Parathyroid adenoma (tissue), 2 donors: ENCODE measurements at regions not wholly inside any gene's neighbourhood (a gene's known extent, or its start where the extent isn't known, plus 50 kb on each side); places are given as distances from the start of the nearest gene placed in this dataset.
"Not testable (repeated sequence)": the region's sequence is repeated elsewhere in the genome, so short reads cannot be mapped to it uniquely, and the experiment has no call there.

Experiments
- H2AFZ ChIP-seq: fragments of 300-600 bp; sonication (generic); one replicate; pipeline ENCODE4 v1.7.0; 2017; ENCODE audit warnings: antibody characterized with exemption, mild to moderate bottlenecking
- H3K27ac ChIP-seq: fragments of 300-600 bp; sonication (generic); one replicate; pipeline ENCODE4 v1.7.0; 2017
- H3K27me3 ChIP-seq: fragments of 300-600 bp; sonication (generic); one replicate; pipeline ENCODE4 v1.7.0; 2017; ENCODE audit warnings: low read length; ENCODE audit not compliant: control insufficient read depth, insufficient read depth
- H3K36me3 ChIP-seq: fragments of 300-600 bp; sonication (generic); one replicate; pipeline ENCODE4 v1.7.0; 2017; ENCODE audit warnings: low read length; ENCODE audit not compliant: control insufficient read depth, insufficient read depth
- H3K4me1 ChIP-seq: fragments of 300-600 bp; sonication (generic); one replicate; pipeline ENCODE4 v1.7.0; 2017; ENCODE audit warnings: control low read depth
- H3K4me2 ChIP-seq: fragments of 300-600 bp; sonication (generic); one replicate; pipeline ENCODE4 v1.7.0; 2017; ENCODE audit warnings: low read length
- H3K4me3 ChIP-seq: fragments of 300-600 bp; sonication (generic); one replicate; pipeline ENCODE4 v1.7.0; 2017; ENCODE audit warnings: low read depth, low read length
- H3K79me2 ChIP-seq: fragments of 300-600 bp; sonication (generic); one replicate; pipeline ENCODE4 v1.7.0; 2017; ENCODE audit warnings: control low read depth
- H3K9ac ChIP-seq: fragments of 300-600 bp; sonication (generic); one replicate; pipeline ENCODE4 v1.7.0; 2017; ENCODE audit warnings: mild to moderate bottlenecking
- H3K9me3 ChIP-seq: fragments of 300-600 bp; sonication (generic); one replicate; pipeline ENCODE4 v1.7.0; 2017; ENCODE audit warnings: low read length; ENCODE audit not compliant: control insufficient read depth
- TF ChIP-seq, protein P1 (sequence below): fragments of 300-600 bp; sonication (generic); IDR thresholded peaks from one replicate; pipeline ENCODE4 v1.7.0; 2017; ENCODE audit warnings: antibody characterized with exemption, mild to moderate bottlenecking
- donor health status: primary hyperparathyroidism.

DNA sequence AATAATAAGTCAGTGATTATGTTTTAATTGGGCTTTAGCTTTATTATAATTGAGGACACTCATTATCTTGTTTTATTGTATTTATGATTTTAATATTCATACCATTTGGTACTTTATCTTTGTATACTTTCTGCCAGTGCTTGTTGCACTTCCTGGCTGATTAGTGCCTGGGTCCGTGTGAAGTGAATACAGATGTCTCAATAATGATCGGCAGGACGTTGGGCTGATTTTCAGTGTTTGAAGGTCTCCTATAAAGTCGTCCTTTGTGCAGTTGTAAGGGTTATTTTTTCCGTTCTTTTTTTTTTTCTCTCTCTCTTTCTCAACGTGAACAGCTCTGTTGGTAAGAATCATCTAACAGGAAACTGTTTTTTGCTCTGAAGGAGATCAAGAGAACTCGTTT, 450.0 kb upstream of the POU3F2 start:
- Histone ChIP-seq H3K4me3 (no peak overlapping the region), H3K4me2 (no peak overlapping the region), H3K27me3 (no peaks in the 10 kb centered on the region), H3K4me1 (no peaks in the 10 kb centered on the region), H3K36me3 (no peaks in the 10 kb centered on the region), H3K9ac (no peak overlapping the region), H3K79me2 (no peaks in the 10 kb centered on the region), H3K9me3 (no peaks in the 10 kb centered on the region), H3K27ac (no peak overlapping the region), H2AFZ (no peak overlapping the region)
- TF ChIP-seq, protein P1, sequence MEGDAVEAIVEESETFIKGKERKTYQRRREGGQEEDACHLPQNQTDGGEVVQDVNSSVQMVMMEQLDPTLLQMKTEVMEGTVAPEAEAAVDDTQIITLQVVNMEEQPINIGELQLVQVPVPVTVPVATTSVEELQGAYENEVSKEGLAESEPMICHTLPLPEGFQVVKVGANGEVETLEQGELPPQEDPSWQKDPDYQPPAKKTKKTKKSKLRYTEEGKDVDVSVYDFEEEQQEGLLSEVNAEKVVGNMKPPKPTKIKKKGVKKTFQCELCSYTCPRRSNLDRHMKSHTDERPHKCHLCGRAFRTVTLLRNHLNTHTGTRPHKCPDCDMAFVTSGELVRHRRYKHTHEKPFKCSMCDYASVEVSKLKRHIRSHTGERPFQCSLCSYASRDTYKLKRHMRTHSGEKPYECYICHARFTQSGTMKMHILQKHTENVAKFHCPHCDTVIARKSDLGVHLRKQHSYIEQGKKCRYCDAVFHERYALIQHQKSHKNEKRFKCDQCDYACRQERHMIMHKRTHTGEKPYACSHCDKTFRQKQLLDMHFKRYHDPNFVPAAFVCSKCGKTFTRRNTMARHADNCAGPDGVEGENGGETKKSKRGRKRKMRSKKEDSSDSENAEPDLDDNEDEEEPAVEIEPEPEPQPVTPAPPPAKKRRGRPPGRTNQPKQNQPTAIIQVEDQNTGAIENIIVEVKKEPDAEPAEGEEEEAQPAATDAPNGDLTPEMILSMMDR: no peak

GRCh38 chr6:98384801-98385200, 449.6 kb upstream of the POU3F2 start:
- H3K9ac ChIP-seq: no peak overlapping the region

GRCh38 chr6:98395610-98396166, 438.7 kb upstream of the POU3F2 start:
- H3K79me2 ChIP-seq: no peaks in the 10 kb centered on the region
- no peaks in the 10 kb centered on the region for H3K36me3 ChIP-seq
- H3K27ac ChIP-seq: no peak overlapping the region
- TF ChIP-seq, protein P1: no peak
- H3K9ac ChIP-seq: no peak overlapping the region
- H3K9me3 ChIP-seq: no peaks in the 10 kb centered on the region
- H3K27me3 ChIP-seq: no peaks in the 10 kb centered on the region
- no peaks in the 10 kb centered on the region for H3K4me1 ChIP-seq
- no peak overlapping the region for H2AFZ ChIP-seq
- H3K4me3 ChIP-seq: no peak overlapping the region
- H3K4me2 ChIP-seq: no peak overlapping the region

More at GRCh38 chr6:98384801-98385200, 449.6 kb upstream of the POU3F2 start:
- H3K27ac ChIP-seq: no peak overlapping the region
- TF ChIP-seq, protein P1: no peak
- H3K79me2 ChIP-seq: no peaks in the 10 kb centered on the region
- no peak overlapping the region for H3K4me2 ChIP-seq
- no peak overlapping the region for H3K4me3 ChIP-seq
- no peak overlapping the region for H2AFZ ChIP-seq
- no peaks in the 10 kb centered on the region for H3K27me3 ChIP-seq
- no peaks in the 10 kb centered on the region for H3K4me1 ChIP-seq
- no peaks in the 10 kb centered on the region for H3K36me3 ChIP-seq
- H3K9me3 ChIP-seq: no peaks in the 10 kb centered on the region

- H3K36me3 ChIP-seq: no peaks in the 10 kb centered on the region
- TF ChIP-seq, protein P1: no peak
- no peak overlapping the region for H3K9ac ChIP-seq
- H3K27ac ChIP-seq: no peak overlapping the region
- no peaks in the 10 kb centered on the region for H3K79me2 ChIP-seq
- no peak overlapping the region for H2AFZ ChIP-seq
- no peak overlapping the region for H3K4me3 ChIP-seq
- H3K4me2 ChIP-seq: no peak overlapping the region
- no peaks in the 10 kb centered on the region for H3K4me1 ChIP-seq
- no peaks in the 10 kb centered on the region for H3K9me3 ChIP-seq
- no peaks in the 10 kb centered on the region for H3K27me3 ChIP-seq
These were observed 418.3 kb upstream of the POU3F2 start for GRCh38 chr6:98416027-98416426.

- not testable (repeated sequence) for H3K4me2 ChIP-seq, H3K9ac ChIP-seq, H3K27ac ChIP-seq, H3K9me3 ChIP-seq, H3K4me3 ChIP-seq, H3K4me1 ChIP-seq, H3K79me2 ChIP-seq, H2AFZ ChIP-seq, H3K36me3 ChIP-seq, H3K27me3 ChIP-seq
These were observed 417.7 kb upstream of the POU3F2 start for GRCh38 chr6:98416497-98417158.
